GM12891 (cell line): ENCODE measurements at regions not wholly inside any gene's neighbourhood (a gene's known extent, or its start where the extent isn't known, plus 50 kb on each side); places are given as distances from the start of the nearest gene placed in this dataset.

Experiments
- DNase-seq: peaks from one replicate; pipeline ENCODE4 v3.0.0; 2011; ENCODE audit warnings: low spot score; ENCODE audit not compliant: insufficient read length
- FAIRE-seq: peaks from 2 replicates; lab custom pipeline; 2011; peaks lifted over from hg19 to GRCh38; lab: Jason Lieb, UNC
- PAX5 ChIP-seq: IDR thresholded peaks from 2 replicates; pipeline ENCODE4 v1.6.1; 2011; ENCODE audit warnings: low read length, moderate library complexity, mild to moderate bottlenecking; ENCODE audit not compliant: insufficient read depth, severe bottlenecking
- POLR2A ChIP-seq: IDR thresholded peaks from 2 replicates; pipeline ENCODE4 v1.6.1; 2011; ENCODE audit warnings: low read depth, low read length, control low read depth
- POLR2AphosphoS5 ChIP-seq: IDR thresholded peaks from 2 replicates; pipeline ENCODE4 v1.6.1; 2011; ENCODE audit warnings: low read depth, low read length, control low read depth
- POU2F2 ChIP-seq: IDR thresholded peaks from 2 replicates; pipeline ENCODE4 v1.6.1; 2011; ENCODE audit warnings: low read depth, mild to moderate bottlenecking, control low read depth, low read length, moderate library complexity
- SPI1 ChIP-seq: IDR thresholded peaks from 2 replicates; pipeline ENCODE4 v1.6.1; 2011; ENCODE audit warnings: low read depth, low read length, control low read depth
- TAF1 ChIP-seq: IDR thresholded peaks from 2 replicates; pipeline ENCODE4 v1.6.1; 2011; ENCODE audit warnings: low read depth, low read length, control low read depth

DNA sequence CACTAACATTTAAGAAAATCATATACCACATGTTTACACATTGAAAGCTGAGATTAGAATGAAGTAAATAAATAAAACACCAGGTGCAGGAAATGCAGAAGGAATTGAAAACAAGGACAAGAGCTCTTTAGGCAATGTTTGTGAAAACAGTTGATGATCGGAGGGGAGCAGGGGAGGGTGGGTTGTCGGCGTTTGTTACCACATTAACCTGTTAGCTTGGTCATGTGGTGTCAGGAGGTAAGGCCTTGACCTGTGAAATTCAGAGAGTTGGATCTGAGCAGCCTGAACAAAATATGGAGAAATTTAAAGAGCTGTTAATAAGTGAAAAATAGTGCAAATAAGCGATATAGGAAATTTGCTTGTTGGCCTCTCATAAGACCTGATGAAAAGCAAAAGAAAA, 759.9 kb downstream of the PDHA2 start:
- TF ChIP-seq SPI1: no peak

DNA sequence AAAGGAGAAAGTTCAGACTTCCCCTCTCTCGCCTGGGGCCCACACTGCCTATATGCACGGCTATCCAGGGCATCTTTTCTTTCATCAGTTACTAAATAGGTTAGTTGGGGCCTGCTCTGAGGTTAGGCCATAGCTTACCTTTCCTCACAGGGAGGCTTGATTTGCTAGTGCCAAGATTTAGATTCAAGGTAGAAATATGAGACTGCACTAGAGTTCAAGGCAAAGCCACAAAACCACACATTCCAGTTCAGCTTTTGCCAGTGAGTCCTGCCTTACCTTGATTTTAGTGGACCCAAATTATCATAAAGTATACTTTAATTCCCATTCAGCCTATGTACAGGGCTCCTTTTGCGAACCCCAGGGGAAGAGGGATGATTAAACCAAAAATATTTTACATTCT, 762.8 kb downstream of the PDHA2 start:
- DNase-seq (no peak), FAIRE-seq (no peak)

More for the DNA sequence above, 759.9 kb downstream of the PDHA2 start:
- DNase-seq (no peak), FAIRE-seq (no peak)

DNA sequence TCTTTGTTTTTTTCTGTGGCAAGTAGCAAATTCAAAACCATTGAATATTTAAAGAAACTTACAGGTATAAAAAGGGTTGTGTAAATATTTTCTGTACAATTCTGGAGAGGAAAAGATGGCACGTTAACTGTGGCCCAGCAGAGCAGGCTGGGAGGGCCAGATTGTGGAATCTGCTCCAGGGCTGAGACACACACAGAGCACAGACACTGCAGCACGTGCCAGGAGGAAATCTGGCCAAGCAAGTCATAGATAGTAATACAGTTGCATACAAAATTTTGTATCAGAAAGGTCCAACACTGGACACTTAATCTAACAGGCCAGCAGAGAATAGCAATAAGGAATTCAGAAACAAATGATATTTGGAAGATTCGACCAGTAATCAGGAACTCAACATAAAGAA, 763.7 kb downstream of the PDHA2 start:
- no peak for TF ChIP-seq POU2F2
- no peak for FAIRE-seq
- no peak for DNase-seq

More for the DNA sequence above, 762.8 kb downstream of the PDHA2 start:
- TF ChIP-seq PAX5 (no peak), POLR2AphosphoS5 (no peak), POLR2A (no peak), TAF1 (no peak), POU2F2 (no peak), SPI1 (no peak)

DNA sequence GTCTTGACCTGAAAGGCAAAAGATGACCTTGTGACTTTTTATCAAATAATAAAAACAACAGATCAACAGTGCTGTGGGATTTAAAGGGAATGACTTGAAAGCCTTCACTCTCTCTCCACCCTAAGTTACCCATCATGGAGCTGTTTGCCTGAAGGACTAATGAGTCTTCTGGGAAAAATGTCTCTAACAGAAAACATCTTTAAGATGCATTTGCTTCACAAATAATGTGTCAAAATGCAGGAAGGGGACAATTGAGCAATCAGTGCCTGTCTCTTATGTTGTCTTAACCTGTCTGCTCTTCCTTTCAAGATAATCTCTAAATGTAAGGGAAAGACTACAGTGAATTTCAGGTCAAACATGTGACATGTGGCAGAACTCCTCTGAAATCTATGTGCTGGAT, 766.6 kb downstream of the PDHA2 start:
- no peak for FAIRE-seq
- no peak for TF ChIP-seq POLR2A
- no peak for TF ChIP-seq POLR2AphosphoS5
- TF ChIP-seq PAX5: no peak
- TF ChIP-seq SPI1: no peak
- no peak for TF ChIP-seq POU2F2
- TF ChIP-seq TAF1: no peak
- DNase-seq: no peak

DNA sequence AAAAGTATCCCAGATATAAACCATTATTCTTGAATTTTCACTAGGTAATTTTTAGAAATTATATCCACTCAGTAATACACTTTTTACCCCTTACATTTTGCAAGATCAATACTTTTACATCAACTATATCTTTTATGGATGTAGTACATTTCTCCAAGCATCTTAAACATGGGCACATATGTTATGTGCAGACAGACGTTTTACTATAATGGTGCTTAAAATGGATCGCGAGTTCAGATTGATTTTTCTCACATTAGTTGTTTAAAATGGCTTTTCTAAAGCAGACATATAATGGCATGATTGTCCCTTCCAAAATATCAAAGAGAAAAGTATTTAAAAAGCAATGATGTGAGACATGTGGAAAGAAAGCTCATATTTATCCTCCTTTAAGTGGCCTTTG, 786.1 kb downstream of the PDHA2 start:
- DNase-seq: no peak
- FAIRE-seq: no peak
- TF ChIP-seq POLR2A: no peak
- no peak for TF ChIP-seq TAF1
- TF ChIP-seq SPI1: no peak
- no peak for TF ChIP-seq POU2F2
- TF ChIP-seq PAX5: no peak
- TF ChIP-seq POLR2AphosphoS5: no peak

DNA sequence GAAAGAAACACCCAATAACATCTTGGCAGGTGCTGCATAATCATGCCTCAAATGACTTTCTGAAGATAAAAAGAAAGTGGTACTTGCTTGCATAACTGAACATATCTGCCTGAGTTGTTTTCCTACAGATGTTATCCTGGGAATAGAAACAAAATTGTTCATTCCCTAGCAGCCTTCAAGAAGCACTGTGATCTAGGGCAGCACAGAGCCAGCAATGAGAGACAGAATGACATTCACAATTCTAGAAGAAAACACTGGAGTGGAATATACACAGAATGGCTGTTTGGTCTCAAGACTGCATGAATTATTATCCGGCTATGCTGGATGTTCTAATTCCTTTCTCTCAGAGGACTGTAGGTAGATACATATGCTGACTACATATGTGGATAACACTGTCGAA, 790.9 kb downstream of the PDHA2 start:
- TF ChIP-seq SPI1: no peak
- no peak for TF ChIP-seq TAF1
- TF ChIP-seq POU2F2: no peak
- no peak for TF ChIP-seq POLR2AphosphoS5
- no peak for TF ChIP-seq PAX5
- TF ChIP-seq POLR2A: no peak
- no peak for DNase-seq
- no peak for FAIRE-seq

DNA sequence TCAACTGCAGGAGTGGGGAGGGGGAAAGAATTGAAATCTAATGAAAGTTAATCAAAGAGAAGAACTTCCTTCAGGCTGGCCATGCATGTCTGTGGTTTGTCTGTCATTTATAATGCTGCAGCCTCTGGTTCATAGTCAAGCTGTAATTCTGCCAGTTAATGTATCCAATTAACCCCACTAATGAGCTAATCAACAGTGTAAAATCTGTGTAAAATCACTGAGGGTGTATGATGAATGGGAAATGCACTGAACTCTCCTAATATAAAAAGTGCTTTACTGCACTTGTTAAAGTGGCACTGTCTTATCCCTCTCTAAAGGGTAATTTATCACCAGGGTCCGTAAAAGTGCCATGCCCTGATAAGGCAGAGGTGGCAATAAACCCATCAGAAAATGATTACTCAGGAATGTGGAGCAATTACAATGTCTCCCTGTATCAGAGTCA, 798.1 kb downstream of the PDHA2 start:
- TF ChIP-seq PAX5: no peak
- TF ChIP-seq POU2F2: no peak
- TF ChIP-seq POLR2A: no peak
- TF ChIP-seq POLR2AphosphoS5: no peak
- no peak for FAIRE-seq
- no peak for DNase-seq

DNA sequence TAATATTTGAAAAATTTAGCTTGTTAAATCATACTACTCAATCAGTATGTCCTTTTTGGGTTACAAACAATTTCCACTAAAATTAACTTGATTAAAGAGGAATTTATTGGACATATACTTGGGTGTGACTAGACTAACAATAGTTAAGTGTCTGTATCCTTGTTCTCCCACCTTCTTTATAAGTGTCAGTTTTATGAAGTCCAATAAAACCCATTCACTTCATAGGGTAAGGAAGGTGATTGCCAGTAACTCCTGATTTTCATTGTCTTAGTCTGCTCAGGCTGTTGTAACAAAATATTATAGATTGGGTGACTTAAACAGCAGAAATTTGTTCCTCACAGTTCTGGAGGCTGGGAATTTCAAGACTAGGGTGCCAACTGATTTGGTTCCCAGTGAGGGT, 800.0 kb downstream of the PDHA2 start:
- TF ChIP-seq POLR2A: no peak
- TF ChIP-seq POLR2AphosphoS5: no peak
- no peak for TF ChIP-seq PAX5
- TF ChIP-seq TAF1: no peak
- TF ChIP-seq POU2F2: no peak
- no peak for TF ChIP-seq SPI1
- no peak for DNase-seq
- no peak for FAIRE-seq

DNA sequence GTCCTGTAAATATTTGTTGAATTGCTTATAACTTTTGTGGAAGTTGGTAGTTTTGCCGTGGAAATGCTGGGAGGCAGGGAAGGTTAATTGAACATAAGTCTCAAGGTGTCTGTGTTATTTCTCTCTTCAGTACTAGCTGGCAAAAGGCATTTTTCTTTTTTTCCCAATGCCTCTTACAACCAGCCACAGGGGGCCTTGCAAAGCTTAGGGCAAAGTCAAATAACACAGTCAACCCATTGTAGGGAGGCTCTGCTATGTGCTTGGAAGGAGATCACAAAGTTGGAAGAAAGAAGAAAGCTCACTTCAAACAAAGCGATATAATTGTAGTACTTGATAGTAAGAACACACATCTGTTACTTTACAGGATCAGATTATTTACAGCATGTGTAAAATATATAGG, 802.6 kb downstream of the PDHA2 start:
- DNase-seq (no peak), FAIRE-seq (no peak)

DNA sequence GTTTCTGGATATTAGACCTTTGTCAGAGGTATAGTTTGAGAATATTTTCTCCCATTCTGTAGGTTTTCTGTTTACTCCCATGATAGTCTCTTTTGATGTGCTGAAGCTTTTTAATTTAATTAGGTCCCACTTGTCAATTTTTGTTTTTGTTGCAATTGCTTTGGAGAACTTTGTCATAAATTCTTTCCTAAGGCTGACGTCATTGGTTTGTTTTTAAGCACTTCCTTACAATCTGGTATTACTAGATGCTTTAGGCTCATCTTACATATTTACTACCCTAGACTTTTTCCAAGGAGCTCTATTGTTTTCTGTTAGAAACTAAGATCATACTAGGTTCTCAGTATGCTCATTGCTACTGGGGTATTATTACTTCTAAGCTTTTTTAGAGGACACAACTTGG, 806.3 kb downstream of the PDHA2 start:
- DNase-seq (no peak), FAIRE-seq (no peak)
- no peak for TF ChIP-seq SPI1
- no peak for TF ChIP-seq TAF1
- no peak for TF ChIP-seq POU2F2
- TF ChIP-seq POLR2A: no peak
- no peak for TF ChIP-seq POLR2AphosphoS5
- TF ChIP-seq PAX5: no peak

More for the DNA sequence above, 802.6 kb downstream of the PDHA2 start:
- TF ChIP-seq POU2F2 (no peak), SPI1 (no peak), TAF1 (no peak), PAX5 (no peak), POLR2AphosphoS5 (no peak), POLR2A (no peak)
